Testis (tissue), 2 donors: ENCODE measurements at regions not wholly inside any gene's neighbourhood (a gene's known extent, or its start where the extent isn't known, plus 50 kb on each side); places are given as distances from the start of the nearest gene placed in this dataset.

Experiments used
- CTCF ChIP-seq, 3 experiments: fragments of 450-650 bp in 2 of 3; fragments of 200-600 bp in 1 of 3; sonication (generic) in 1 of 3; IDR thresholded peaks; one replicate each; pipeline ENCODE4 v1.5.1; 2016 to 2019; ENCODE audit warnings: antibody characterized with exemption in 3 of 3, mild to moderate bottlenecking in 2 of 3, moderate library complexity in 1 of 3
- POLR2A ChIP-seq: fragments of 450-650 bp; IDR thresholded peaks from one replicate; pipeline ENCODE4 v1.6.1; 2017; ENCODE audit warnings: antibody characterized with exemption, mild to moderate bottlenecking, moderate library complexity

DNA sequence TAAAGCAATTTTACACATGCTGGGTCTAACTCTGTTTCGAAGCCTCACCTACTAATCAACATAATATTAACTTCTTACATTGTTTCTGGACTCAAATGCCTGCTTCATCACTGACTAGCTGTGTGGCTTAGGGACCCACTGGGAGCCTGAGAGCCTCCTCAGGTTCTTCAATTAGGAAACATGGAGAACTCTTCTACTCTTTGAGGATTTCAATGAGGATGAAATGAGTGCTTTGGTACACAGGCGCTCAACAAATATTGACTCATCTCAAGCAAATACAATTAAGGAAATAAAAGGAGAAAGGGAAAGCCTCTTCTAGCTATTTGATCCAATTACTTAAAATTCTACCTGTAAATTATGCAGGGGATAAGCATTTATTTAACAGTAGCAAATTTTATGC lies 84.4 kb upstream of the JAK1 start:
- TF ChIP-seq CTCF (IDR thresholded peaks at IDR 0.05) = no peak
- no peak for TF ChIP-seq POLR2A
